Daoy (cell line): ENCODE measurements at regions not wholly inside any gene's neighbourhood (a gene's known extent, or its start where the extent isn't known, plus 50 kb on each side); places are given as distances from the start of the nearest gene placed in this dataset.

Experiments
- DNase-seq: peaks from one replicate; pipeline ENCODE4 v3.0.0-alpha.2; 2015; ENCODE audit warnings: low read depth

DNA sequence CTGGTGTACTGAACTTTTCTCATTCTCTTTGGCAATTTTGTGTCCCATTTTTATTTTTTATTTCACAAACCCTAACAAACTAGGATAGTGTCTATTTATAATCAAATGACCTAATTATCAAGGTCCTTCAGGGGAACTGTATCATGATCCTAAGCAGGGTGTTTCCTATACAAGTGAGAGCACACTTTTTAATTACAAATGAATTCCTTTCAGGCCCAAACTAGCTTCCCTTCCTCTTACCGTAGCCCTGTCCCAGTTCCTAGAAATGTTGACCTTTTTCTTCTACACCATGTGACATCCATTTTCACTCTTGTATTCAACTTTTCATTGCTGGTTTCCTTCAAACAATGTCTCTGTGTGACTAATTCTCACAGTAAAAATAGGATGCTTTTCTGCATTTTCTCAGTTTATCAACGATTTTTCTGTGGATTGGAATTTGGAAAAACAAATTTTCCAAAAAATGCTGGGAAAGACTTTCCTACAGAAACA is 411.4 kb downstream of the CCDC91 start:
- DNase-seq, result no peak

DNA sequence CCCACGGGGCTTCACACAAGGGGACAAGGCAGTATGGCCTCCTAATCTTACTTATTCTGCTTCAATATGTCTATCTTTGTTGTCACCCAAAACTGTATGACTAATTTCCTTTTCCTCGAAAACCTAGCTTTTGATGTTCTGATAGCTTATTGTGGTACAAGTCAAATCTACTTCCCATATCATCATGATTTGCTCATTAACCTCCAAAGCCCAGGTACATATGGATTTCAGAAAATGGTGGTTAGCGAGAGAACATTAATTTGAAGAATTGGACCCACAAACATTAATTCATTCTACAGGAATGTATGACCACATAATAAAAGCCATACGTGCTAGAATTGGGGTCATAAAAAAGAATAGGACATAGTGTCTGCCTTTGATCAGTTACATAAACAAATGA is 412.5 kb downstream of the CCDC91 start:
- no peak for DNase-seq

- no peak for DNase-seq
These were observed 413.0 kb downstream of the CCDC91 start for GRCh38 chr12:28603239-28603638.

DNA sequence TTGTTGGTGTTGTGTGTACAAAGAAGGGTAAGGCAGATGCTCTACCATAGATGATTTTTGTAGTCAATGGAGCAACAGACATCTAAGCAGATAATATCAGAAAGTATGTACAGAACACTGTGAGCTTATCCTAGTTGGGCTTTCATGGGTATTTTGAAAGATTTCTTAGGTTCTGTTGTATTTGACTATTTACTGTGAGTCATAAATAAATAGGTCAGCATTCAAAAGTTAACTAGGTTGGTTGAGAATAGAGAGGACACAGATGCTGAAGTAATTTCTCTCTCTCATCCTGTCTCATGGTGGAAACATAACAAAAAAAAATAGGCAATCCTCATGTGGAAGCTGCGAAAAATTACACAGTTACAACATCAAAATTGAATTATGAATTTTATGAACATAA is 413.5 kb downstream of the CCDC91 start:
- DNase-seq, result no peak

DNA sequence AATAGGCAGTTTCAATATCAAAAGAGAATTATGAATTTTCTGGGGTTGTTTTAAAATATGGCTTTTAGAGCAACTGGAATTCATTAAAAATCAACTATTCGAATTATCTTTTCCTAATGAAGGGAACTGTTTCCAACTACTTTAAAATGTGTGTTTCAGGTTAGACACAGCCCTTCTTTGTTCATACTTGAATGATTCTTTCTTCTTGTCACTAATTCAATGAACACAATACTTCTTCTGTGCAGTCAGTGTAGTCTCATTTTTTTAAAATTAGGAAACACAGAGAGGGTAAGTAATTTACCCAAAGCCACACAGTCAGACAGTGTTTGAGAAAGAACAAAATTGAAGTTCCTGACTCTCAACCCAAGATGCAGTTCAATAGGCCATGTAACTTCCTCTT is 414.0 kb downstream of the CCDC91 start:
- DNase-seq, result no peak

- DNase-seq, result no peak
These were observed 416.8 kb downstream of the CCDC91 start for GRCh38 chr12:28606967-28607557.

- DNase-seq, result no peak
These were observed 420.3 kb downstream of the CCDC91 start for GRCh38 chr12:28610401-28611114.

DNA sequence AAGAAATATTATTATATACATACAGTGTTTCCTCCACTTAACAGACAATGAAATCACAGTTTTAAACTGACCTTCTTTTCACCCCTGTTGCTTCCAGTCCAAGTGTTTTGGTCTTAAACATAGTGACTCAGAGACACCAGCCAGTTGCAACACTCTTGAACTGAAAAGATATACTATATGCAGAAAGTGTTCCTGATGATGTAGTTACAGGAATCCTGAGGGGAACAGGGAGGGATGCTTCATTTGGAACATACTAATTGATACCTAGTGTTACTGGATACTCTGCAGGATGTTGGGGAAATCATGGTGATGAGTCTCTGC is 420.8 kb downstream of the CCDC91 start:
- peak; percentile 9 for DNase-seq

- no peak for DNase-seq
These were observed 421.2 kb downstream of the CCDC91 start for GRCh38 chr12:28611449-28611848.

GRCh38 chr12:28618171-28618570 is 427.9 kb downstream of the CCDC91 start:
- DNase-seq, result no peak

- DNase-seq, result no peak
These were observed 428.5 kb downstream of the CCDC91 start for GRCh38 chr12:28618772-28619171.

DNA sequence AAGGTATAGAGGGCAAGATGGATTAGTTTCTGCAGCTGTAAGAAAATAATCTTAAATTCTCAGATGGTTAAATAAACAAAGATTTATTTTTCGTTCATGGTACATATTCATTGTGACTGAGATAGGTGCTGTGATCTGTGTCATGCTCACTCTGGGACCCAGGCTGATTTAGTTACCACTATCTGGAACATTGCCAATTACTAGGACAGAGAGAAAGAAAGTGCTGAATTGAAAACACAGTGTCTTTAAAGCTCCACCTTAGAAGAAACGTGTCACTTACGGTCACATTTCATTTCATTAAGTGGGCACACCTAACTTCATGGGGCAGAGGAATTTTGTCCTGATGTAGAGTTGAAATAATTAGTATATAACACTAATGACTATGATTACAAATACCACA is 430.0 kb downstream of the CCDC91 start:
- DNase-seq, result no peak

DNA sequence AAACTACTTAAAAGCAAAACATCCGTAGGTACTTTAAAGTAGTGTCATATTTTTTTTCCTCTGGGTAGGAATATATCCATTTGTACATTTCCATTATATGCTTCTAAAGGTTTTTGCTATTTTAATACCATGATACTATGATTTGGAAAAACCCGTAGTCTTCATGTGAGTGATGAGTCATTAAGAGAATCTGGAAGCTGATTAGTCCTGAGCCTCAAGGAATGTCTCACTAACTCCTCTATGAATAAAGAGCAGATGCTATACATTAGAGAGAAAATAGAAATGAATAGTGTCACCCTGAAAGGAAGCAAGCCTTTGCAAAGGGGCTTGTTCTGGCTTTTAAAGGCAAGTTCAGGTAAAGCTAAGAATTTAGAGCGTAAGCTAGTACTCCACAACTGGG is 432.1 kb downstream of the CCDC91 start:
- DNase-seq, result no peak

GRCh38 chr12:28626504-28626903 is 436.2 kb downstream of the CCDC91 start:
- no peak for DNase-seq

DNA sequence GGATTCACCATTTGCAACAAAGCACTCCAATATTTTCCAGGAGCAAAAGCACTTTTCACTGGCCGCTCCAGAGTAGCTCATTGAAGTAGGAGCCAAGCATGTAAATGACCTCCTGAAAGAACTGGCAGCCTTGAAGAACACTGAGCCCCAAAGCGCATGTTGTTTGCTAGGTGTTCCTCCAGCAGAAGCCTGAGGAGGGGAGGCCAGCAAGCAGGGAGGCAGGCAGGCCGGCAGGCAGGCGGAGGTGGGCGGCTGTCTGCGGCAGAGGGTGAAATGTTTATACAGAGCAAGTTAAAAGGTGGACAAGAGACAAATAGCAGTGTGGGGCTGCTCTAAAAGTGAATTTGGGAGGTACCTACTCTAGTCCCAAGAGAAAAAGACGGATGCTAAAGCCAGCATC is 439.4 kb downstream of the CCDC91 start:
- DNase-seq, result no peak

GRCh38 chr12:28631831-28632230 is 441.6 kb downstream of the CCDC91 start:
- DNase-seq, result no peak

DNA sequence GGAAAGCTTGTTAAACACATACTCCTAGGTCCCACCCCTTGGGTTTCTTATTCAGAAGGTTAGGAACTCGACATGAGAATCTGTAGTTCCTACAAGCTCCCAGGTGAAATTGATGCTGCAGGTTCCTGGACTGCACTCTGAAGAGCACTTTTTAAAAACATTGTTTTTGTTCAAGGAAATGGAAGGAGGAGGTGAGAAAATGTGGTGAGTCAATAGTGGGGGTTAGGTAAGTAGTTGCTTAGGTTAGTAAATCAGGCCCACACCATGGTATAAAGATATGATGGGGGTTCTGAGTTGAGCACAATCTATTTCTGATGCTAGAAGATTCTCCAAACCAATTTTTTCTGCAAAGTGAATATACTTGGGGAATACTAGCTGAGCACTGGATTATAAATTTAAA is 450.3 kb downstream of the CCDC91 start:
- DNase-seq, result no peak

- no peak for DNase-seq
These were observed 455.2 kb downstream of the CCDC91 start for GRCh38 chr12:28645436-28645835.

DNA sequence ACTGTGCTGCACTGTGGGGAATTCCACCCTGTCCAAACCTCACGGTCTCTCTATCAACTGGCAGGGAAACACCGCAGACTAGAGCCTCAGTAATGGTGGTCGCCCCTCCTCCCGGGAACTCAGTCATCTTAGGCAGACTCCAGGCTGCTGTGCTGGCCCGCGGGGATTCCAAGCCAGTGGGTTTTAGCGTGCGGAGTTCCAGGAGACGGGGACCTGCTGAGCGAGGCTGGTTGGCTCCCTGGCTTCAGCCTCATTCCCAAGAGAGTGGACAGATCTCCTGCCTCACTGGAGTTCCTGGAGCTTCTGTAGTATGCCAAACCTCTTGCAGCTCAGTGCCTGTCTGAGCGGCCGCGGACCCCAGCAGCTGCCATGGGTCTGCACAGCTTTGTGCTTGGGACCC is 455.6 kb downstream of the CCDC91 start:
- DNase-seq, result no peak

- no peak for DNase-seq
These were observed 460.6 kb downstream of the CCDC91 start for GRCh38 chr12:28650906-28651305.

- no peak for DNase-seq
These were observed 462.0 kb downstream of the CCDC91 start for GRCh38 chr12:28652239-28652638.

- DNase-seq, result no peak
These were observed 467.1 kb upstream of the FAR2 start for GRCh38 chr12:28681980-28682379.

GRCh38 chr12:28683366-28683765 is 465.7 kb upstream of the FAR2 start:
- DNase-seq, result no peak
